Esophagus muscularis mucosa (tissue), 3 donors: ENCODE measurements at regions not wholly inside any gene's neighbourhood (a gene's known extent, or its start where the extent isn't known, plus 50 kb on each side); places are given as distances from the start of the nearest gene placed in this dataset.

Experiments used
- CTCF ChIP-seq, 3 experiments: fragments of 200-600 bp in 2 of 3; fragments of 450-650 bp in 1 of 3; sonication (generic) in 2 of 3; IDR thresholded peaks; one replicate each; pipeline ENCODE4 v1.5.1; 2017 to 2019; ENCODE audit warnings: antibody characterized with exemption in 3 of 3, mild to moderate bottlenecking in 2 of 3, moderate library complexity in 1 of 3
- POLR2A ChIP-seq: fragments of 450-650 bp; IDR thresholded peaks from one replicate; pipeline ENCODE4 v1.6.1; 2017; ENCODE audit warnings: antibody characterized with exemption, moderate library complexity, mild to moderate bottlenecking, low read depth

- no peak for TF ChIP-seq CTCF (IDR thresholded peaks at IDR 0.05)
- no peak for TF ChIP-seq POLR2A
Observed at GRCh38 chr9:16145196-16145950, 592.5 kb downstream of the CCDC171 start.
